Fibroblast of skin of left quadriceps (primary cell): ENCODE measurements at regions not wholly inside any gene's neighbourhood (a gene's known extent, or its start where the extent isn't known, plus 50 kb on each side); places are given as distances from the start of the nearest gene placed in this dataset.
"Not testable (repeated sequence)": the region's sequence is repeated elsewhere in the genome, so short reads cannot be mapped to it uniquely, and the experiment has no call there.

Source experiments
- DNase-seq, 2 experiments: peaks; one replicate each; pipeline ENCODE4 v3.0.0-alpha.2; 2013; ENCODE audit warnings: low read depth in 2 of 2

DNA sequence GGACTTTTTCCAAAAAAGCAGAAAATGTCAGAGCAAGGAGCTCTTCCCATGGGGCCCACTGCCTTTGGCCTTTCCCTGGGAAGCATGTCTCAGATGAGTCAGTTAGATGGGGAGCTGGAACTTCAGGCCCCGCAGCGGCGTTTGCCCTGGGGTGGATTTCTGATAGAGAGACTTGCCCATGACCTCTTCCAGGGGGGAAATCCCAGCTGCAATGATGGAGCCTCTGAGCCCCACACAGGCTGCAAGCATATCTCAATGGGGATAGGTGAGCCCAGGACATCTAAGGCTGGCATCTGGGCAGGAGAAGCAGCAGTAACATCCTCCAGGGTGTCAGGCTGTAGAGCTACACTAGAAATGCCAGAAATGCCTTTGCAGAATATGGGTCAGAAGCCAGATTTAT lies 269.2 kb upstream of the TCERG1L start:
- DNase-seq, result no peak

DNA sequence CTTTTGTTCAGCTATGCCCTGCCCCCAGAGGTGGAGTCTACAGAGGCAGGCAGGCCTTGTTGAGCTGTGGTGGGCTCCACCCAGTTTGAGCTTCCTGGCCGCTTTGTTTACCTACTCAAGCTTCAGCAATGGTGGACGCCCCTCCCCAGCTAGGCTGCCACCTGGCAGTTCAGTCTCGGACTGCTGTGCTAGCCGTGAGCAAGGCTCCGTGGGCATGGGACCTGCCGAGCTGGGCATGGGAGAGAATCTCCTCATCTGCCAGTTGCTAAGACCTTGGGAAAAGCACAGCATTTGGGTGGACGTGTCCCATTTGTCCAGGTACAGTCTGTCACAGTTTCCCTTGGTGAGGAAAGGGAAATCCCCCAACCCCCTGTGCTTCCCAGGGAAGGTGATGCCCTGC lies 270.0 kb upstream of the TCERG1L start:
- not testable (repeated sequence) for DNase-seq

DNA sequence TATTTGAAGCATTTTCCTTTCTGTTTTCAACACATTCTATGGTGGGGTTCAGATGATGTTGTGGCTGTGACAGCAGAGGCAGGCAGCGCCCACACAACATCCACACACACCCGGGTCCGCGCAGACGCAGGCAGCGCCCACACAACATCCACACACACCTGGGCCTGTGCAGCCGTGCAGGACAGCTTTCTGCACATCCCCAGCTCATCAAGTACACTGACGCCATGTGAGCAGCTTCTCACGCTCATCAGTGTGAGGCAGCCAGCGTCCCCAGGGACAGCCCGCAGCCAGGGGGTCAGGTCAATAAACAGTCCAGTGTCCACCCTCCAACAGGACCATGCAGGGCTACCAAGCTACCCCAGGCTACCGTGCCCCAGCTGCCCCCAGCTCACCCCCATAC lies 272.8 kb upstream of the TCERG1L start:
- DNase-seq, result no peak

DNA sequence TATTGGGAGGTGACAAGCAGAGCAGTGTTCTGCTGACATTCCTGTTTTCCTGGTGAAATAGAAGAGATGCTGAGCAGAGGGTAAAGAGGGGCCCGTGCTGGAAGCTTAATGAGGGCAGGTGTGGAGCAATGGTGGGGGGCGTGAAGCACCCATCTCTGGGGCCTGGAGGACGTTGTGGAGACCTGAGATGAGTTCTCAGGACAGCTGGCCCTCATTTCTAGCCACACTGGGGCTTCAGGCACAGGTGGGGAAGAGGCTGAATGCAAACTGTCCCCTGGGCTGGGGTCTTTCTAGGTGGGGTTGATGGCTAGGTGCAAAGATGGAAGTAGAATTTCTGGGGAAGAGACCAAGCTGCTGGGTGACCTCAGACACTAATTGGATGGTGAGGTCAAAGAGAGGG lies 274.2 kb upstream of the TCERG1L start:
- DNase-seq, result no peak

DNA sequence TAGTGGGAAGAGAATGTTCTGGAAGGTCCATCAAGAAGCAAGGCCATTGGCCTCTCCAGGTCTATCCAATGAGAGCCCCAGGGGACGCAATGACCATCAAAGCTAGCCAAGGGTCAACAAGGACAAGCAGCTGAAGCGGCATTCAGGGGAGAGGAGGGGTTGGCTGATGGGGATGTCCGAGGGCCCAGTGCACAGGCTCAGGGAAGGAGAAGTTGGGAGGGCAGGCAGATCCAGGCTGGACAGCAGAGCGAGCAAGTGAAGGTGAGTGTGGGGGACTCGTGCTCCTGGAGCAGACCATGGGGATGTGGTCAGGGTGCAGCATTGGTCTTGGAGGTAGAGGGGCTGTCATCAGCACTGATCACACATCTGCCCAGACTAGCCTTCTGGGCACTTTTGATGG lies 275.4 kb upstream of the TCERG1L start:
- no peak for DNase-seq

DNA sequence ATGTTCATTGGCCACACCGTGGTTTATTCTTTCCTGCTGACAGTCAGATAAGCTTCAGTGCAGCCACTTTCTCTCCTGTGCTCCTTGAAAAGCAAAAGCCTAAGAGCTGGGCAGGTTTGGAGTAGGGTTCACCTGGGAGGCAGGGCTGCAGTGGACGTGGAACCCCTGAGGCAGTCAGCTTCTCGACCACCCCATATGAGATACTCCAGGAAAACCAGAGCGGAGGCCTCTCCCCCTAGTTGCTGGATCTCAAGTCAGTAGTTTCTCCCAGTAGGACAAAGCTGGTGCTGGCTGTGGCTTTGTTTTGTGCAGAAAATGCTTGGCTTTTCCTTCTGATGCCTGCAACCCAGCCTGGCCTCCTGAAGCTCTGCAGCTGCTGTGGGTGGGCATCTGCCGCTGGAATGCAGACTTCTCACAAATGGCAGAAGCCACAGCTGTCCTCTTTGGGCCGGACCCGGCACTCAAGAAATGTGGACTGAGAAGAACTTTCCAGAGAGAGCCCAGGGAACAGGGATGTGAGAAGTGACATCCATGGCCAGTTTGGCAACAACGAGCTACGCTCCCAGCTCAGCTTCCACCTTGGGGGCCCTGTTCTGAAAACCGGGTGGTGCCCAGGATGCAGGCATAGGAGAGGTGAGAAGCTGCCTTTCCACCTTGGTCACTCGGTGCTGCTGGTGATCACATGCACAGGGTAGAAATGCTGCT lies 276.6 kb upstream of the TCERG1L start:
- no peak for DNase-seq

DNA sequence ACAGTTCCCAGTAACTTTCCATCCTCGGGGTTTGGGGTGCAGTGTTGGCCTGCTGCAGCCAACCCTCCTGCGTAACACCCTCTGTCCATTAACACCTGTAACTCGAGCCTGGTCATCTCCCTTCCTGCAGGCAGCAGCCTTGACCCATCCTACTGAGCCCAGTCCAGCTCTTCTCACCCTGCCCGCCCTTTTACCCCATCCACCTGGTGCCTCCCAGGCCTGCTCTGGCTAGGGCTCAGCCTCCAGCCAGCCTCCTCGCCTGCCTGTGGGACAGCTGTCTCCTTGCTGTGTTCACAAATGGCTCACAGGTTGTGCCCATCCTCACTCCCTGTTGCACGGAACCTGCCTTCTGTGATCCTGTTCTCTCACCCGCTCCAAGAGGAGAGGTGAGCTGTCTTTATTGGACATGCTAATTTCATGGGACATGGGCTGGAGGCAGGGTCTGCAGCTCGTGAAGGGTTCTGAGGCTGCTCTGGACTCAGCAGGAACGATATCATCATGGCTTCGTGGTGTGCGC lies 277.2 kb upstream of the TCERG1L start:
- DNase-seq, result no peak

DNA sequence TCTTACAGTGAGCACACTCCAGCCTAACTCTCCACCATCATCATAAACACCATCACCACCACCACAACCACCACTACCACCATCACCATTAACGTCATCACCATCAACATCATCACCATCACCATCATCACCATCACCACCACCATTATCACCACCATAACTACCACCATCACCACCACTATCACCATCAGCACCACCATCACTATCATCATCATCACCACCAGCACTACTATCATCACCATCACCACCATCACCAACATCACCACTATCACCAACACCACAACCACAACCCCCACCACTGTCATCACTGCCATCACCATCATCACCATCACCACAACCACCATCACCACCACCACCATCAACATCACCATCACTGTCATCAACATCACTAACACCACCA lies 279.0 kb upstream of the TCERG1L start:
- DNase-seq, result no peak

DNA sequence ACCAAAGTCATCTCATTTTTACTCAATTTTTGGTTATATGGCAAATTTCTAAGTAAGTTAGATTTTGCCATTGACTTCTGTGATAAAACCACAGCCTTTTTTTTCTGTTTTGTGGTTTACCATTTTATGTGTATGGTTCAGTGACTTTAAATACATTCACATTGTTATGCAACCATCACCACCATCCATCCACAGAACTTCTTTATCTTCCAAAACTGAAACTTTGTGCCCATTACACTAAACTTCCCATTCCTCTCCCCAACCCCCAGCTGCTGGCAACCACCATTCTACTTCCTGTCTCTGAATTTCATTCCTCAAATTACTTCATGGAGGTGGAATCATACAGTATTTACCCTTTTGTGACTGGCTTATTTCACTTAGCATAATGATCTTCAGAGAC lies 280.4 kb upstream of the TCERG1L start:
- no peak for DNase-seq

DNA sequence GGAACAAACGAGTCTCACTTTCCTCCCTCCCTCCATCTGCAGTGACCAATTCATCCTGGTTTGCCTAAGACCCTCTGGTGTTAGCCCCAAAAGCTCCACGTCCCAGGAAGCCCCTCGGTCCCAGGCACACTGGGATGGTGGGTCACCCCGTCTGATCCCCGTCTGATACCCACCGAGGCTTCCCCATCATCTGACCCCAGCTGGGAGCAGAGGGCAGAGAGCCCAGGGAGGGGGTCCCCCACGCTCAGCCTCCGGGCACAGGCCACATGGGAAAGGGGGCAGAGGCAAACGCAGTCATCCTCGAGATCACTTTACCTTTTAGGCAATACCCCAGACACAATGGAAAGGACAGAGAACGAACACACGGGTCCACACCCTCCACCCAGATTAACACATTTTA lies 291.6 kb upstream of the PPP2R2D start:
- DNase-seq, result no peak

DNA sequence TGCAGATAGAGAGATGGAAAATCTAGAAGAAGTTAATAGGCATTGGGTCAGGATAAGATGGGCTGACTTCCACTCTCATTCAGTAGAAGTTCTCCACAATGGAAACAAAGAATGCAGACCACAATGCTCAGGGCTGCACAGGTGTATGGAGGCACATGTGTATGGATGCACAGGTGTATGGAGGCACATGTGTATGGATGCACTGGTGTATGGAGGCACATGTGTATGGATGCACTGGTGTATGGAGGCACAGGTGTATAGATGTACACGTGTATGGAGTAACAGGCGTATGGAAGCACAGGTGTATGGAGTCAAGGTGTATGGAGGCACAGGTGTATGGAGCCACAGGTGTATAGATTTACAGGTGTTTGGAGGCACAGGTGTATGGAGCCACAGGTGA lies 285.7 kb upstream of the PPP2R2D start:
- no peak for DNase-seq

DNA sequence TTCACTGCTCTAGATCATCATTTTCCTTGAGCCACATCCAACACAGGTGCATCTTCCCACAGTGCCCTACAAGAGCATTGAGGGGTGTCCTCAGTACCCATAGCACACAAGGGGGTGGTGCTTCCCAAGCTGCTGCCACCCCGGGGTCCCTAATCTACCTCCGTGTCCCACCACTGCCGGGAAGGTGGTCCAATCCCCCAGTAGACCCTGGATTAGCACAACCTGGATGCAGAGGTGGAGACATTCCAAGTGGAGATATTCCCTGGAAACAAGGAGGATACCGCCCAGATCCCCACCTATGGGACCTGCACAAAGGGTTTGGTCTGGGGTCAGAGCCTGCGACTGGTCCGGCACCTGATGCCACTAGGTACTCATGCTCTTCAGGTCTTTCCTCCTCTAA lies 284.8 kb upstream of the PPP2R2D start:
- DNase-seq, result no peak

DNA sequence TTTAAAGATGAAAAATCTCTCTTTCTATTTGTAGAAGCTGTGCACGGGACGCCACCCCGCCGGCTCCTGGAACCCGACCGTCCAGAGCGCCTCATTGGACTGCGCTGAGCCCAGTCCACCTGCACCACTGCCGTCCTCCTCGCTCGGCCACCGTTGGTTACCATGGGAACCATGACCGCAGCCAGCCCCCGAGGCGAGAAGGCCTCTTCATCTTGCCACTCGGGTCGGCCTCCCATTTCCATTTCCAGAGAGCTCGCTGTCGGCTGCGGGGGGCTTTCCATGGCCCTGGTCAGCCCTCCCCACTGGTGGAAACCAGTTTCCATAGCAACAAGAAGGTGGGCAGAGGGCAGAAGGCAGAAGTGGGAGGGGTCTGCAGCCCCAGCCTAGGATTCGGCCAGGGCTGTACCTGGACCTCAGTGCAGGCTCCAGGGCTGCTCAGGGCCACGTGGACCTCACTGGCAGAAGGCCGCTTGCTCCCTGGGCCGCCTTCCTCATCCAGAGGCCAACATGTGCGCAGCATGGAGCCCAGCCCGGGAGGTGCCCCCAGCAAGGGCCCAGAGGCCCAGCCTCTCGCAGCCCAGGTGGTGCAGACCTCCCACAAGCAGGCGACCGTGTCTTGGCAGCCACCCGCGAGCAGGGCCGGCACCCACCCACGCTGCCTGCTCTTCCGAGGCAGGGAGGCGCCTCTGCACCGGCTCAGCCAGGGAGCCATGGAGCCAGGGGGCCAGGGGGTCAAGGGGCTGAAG lies 283.5 kb upstream of the PPP2R2D start:
- DNase-seq, result no peak

DNA sequence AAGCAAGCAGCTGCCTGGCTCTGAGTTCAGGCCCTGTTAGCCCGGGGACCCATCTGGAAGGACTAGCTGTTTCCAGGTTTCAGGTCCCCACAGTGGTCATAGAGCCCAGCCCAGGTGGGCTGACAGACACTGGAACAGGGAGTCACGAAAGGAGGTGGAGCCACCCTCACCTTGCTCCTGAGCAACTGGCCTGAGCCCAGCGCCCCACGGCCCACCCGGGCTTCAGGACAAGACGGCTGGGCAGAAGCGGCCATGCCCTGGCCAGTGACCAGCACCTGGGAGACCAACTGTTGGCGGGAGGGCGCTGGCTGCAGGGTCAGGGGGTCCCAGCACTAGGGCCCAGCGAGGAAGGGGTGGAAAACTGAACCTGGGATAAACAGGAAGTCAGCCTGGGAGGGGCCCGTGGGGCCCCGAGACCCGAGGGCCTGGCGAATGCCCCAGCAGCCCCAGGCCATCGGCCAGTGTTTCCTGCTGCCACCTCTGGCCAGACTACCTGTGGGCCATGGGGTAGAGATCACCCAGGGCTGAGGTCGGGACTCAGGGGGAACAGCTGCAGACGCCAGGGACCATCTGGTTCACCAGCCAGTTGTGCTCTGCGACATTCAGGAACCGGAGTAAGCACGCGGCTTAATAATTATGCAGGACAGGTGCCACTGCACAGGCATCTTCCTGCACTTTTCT lies 282.1 kb upstream of the PPP2R2D start:
- DNase-seq, result no peak

DNA sequence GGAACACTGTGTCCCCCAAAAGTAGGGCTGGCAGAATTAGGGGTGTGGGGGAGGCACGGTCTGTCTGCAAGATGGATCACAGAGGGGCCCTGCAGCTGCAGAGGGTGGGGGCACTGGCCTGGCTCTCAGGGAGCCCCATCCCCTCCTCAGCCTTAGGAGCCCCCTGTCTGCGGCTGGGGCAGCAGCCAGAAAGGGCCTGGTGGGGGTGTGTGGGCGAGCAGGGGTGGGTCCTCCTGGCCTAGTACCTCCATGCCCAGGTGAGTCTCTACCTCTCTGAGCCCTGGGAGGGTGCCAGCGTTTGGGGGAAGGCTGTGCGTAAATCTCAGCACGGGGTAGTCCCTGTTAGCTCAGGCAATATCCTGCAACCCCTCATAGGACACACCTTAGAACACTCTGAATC lies 280.5 kb upstream of the PPP2R2D start:
- no peak for DNase-seq

DNA sequence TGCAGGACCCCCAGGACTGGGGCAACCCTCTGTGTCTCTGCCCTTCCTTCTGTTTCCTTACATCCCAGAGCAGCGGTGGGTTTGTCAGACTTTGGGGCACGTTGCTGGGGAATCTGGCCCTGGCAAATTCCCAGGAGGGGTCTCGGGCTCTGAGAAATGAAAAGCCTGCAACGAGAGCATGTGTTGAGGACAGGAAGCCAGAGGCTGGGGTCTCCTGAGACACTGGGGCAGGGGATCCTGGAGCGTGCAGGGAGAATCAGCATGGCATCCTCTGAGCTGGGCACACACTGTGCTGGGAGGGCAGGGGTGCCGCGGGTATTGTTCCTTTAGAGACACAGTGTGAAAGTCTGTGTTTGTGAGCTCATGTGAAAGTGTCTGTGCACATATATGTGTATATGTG lies 279.9 kb upstream of the PPP2R2D start:
- no peak for DNase-seq

DNA sequence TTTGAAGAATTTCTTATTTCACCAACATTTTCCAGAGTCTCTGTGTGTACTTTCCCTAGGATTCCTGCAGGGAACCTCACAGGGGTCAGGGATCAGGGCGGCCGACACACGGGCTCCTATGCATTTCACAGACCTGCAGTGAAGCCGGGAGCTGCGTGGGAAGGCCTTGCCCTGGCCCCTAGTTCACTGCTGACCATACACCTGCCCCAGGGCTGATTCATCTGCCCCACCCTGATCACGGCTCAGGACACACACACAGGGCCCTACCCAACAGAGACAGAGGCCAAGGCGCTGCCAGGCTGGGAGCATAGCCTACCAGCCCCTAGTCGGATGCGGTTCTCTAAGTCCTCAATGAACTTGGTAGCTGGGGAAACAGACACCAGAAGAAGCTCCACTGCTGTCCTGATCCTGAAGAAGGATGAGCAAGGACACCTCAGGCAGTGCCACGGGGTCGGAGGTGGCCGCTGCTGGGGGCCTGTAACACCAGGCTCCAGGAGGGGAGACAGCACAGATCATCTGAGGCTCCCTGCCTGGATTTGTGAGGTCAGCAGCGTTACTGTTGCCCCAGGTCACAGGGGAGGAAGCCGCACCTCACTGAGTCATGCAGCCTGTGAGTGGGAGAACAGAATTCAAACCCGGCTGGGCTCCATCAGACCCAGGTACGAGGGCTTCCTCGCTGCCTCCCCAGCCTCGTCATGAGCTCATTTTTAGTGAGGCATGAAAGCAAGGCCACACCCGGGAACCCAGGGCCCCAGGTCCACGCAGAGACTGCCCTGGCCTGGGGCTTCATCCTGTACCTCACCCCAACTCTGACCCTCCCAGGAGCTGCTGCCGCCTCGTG lies 278.8 kb upstream of the PPP2R2D start:
- no peak for DNase-seq

DNA sequence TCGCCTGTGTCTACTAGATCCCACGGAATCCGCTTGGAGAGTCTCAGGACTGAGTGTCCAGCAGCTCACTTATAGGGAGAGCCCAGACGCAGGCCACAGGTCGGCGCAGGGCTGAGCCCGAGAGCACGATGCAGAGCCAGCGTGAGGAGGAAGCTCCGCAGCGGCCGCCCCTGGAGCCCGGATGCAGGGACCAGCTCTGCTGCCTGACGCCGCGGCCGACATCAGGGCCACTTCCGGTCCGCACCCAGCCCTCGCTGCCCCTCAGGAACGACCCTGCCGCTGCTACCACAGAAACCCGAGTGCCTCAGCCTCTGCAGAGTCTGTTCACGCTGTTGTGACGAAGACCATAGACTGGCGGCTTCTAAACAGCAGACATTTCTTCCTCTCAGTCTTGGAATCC lies 275.8 kb upstream of the PPP2R2D start:
- DNase-seq, result no peak

DNA sequence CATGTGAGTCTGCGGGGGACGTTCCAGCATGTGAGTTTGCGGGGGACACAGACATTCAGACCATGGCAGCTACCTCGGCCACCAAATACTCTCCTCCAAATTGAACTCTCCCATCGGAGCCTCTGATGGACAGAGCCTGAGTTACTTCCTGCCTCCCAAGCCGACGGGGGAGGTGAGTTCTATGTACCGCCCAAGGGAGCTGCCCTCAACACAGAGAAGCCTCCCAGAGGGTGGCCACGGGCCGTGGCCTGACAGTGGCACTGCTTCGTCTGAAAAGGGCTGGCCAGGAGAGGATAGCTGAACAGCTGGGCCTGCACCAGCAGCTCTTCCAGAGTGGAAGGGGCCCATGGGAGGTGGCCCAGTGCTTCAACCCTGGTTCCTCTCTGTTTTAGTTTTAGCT lies 274.5 kb upstream of the PPP2R2D start:
- no peak for DNase-seq

DNA sequence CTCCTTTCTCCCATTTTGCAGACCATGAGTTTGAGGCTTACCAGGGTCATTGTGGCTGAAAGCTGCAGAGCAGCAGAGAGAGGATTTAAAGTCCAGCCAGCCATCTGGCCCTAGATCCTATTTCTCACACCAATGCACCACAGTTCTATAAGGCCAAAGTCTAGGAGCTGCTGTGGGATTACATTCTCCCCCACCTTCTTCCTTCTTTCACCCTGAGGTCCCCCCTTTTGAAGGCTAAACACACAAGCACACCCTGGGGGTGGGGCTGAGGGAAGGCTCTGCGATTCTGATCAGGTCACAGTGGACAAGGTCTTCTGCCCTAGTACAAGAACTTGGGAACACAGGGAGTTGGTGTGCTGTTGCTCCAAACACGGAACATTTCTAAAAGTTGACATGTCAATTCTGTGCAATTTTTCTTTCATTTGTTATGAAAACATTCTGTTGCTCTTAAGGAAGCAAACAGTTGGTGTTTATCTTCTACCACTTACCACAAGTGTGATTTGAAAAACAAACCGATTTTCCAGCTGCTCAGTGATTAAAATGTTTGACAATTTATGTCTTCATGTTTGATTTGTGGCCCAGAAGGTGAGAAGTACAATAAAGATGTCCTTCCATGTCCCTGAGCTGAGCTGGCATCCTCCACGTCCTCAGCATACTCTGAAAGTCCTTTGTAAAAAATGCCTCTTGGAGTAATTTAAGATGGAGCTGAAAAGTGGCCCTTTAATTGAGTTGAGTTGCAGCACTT lies 271.6 kb upstream of the PPP2R2D start:
- DNase-seq, result no peak

DNA sequence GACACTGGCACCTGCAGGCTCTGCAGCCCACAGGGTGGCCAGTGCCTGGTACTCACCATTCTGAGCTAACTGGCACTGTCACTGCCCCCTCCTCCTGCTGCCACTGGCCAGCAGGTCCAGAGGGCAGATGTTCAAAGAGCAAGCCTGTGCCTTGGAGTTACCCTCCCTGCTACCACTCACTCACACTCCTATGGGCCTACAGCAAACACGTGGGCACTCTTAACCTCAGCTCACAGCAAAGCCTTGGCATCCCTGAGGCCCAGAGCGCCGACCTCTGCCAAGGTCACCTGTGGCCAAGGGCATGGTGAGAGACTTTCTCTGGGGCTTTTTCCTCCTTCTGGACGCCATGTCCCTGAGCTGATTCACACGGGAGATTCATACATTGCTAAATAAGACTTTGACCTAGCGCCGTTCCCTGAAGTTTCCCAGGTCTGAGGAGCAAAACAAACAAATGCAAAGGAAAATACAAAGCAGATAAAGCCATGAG lies 270.0 kb upstream of the PPP2R2D start:
- DNase-seq, result no peak
